Stomach (tissue), 4 donors: ENCODE measurements at regions not wholly inside any gene's neighbourhood (a gene's known extent, or its start where the extent isn't known, plus 50 kb on each side); places are given as distances from the start of the nearest gene placed in this dataset.

Experiments
- POLR2A ChIP-seq, 4 donors: fragments of 450-650 bp; IDR thresholded peaks; one replicate each; pipeline ENCODE4 v1.6.1; 2016; ENCODE audit warnings: antibody characterized with exemption in 4 of 4, control low read depth in 2 of 4, mild to moderate bottlenecking in 1 of 4, moderate library complexity in 1 of 4
- TF ChIP-seq, protein P1 (sequence below), 7 experiments: fragments of 450-650 bp in 4 of 7; fragments of 200-600 bp in 3 of 7; sonication (generic) in 3 of 7; IDR thresholded peaks; one replicate each; pipeline ENCODE4 v1.5.1; 2016 to 2019; ENCODE audit warnings: antibody characterized with exemption in 7 of 7, control low read depth in 2 of 7, mild to moderate bottlenecking in 1 of 7

DNA sequence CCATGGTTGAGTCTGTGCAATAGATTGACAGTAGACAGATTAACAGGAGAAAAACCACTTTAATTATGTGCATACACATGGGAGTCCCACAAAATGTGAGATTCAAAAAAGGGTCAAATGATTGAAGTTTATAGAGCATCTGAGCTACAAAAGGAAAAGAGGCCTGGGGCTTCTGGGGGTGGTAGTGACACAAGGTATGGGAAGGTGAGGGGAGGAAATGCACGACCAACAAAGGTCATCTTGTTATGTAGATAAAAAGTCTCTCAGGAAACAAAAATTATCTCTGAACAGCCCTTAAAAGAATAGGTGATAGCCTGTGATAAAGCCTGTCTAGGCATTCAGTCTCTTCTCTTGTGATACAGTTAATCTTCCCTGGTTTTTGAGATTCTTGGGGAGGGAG is 141.7 kb downstream of the SEC23IP start:
- TF ChIP-seq, protein P1, sequence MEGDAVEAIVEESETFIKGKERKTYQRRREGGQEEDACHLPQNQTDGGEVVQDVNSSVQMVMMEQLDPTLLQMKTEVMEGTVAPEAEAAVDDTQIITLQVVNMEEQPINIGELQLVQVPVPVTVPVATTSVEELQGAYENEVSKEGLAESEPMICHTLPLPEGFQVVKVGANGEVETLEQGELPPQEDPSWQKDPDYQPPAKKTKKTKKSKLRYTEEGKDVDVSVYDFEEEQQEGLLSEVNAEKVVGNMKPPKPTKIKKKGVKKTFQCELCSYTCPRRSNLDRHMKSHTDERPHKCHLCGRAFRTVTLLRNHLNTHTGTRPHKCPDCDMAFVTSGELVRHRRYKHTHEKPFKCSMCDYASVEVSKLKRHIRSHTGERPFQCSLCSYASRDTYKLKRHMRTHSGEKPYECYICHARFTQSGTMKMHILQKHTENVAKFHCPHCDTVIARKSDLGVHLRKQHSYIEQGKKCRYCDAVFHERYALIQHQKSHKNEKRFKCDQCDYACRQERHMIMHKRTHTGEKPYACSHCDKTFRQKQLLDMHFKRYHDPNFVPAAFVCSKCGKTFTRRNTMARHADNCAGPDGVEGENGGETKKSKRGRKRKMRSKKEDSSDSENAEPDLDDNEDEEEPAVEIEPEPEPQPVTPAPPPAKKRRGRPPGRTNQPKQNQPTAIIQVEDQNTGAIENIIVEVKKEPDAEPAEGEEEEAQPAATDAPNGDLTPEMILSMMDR (IDR thresholded peaks at IDR 0.05), result no peak
- TF ChIP-seq POLR2A (IDR thresholded peaks at IDR 0.05), result no peak
